NCI-H2196 (cell line): ENCODE measurements at regions not wholly inside any gene's neighbourhood (a gene's known extent, or its start where the extent isn't known, plus 50 kb on each side); places are given as distances from the start of the nearest gene placed in this dataset.
"Not testable (repeated sequence)": the region's sequence is repeated elsewhere in the genome, so short reads cannot be mapped to it uniquely, and the experiment has no call there.

Source experiments
- DNase-seq: peaks from one replicate; lab custom pipeline; 2025; ENCODE audit not compliant: unreplicated experiment; lab: John Stamatoyannopoulos, UW

GRCh38 chr7:9036080-9036479, 602.7 kb downstream of the NXPH1 start:
- DNase-seq, result no peak

GRCh38 chr7:9071160-9071762, 637.9 kb downstream of the NXPH1 start:
- DNase-seq, result no peak

- not testable (repeated sequence) for DNase-seq
Measured at GRCh38 chr7:9075774-9076173, 642.4 kb downstream of the NXPH1 start.

GRCh38 chr7:9082203-9082602, 648.8 kb downstream of the NXPH1 start:
- no peak for DNase-seq

- DNase-seq, result no peak
Measured at GRCh38 chr7:9083837-9084236, 650.4 kb downstream of the NXPH1 start.

- DNase-seq, result no peak
Measured at GRCh38 chr7:9091282-9091681, 657.9 kb downstream of the NXPH1 start.

- no peak for DNase-seq
Measured at GRCh38 chr7:9097565-9098060, 664.2 kb downstream of the NXPH1 start.

GRCh38 chr7:9100289-9100688, 666.9 kb downstream of the NXPH1 start:
- no peak for DNase-seq

- DNase-seq, result no peak
Measured at GRCh38 chr7:9102846-9103245, 669.4 kb downstream of the NXPH1 start.

- no peak for DNase-seq
Measured at GRCh38 chr7:9106747-9107146, 673.3 kb downstream of the NXPH1 start.

- no peak for DNase-seq
Measured at GRCh38 chr7:9120331-9120730, 686.9 kb downstream of the NXPH1 start.

GRCh38 chr7:9124320-9124719, 690.9 kb downstream of the NXPH1 start:
- DNase-seq, result no peak

GRCh38 chr7:9125246-9125645, 691.8 kb downstream of the NXPH1 start:
- DNase-seq, result no peak

GRCh38 chr7:9127901-9128300, 694.5 kb downstream of the NXPH1 start:
- no peak for DNase-seq

GRCh38 chr7:9148687-9149086, 715.3 kb downstream of the NXPH1 start:
- no peak for DNase-seq

GRCh38 chr7:9149499-9150082, 716.2 kb downstream of the NXPH1 start:
- no peak for DNase-seq

GRCh38 chr7:9163691-9164090, 730.3 kb downstream of the NXPH1 start:
- not testable (repeated sequence) for DNase-seq

- no peak for DNase-seq
Measured at GRCh38 chr7:9175871-9176270, 742.5 kb downstream of the NXPH1 start.

GRCh38 chr7:9181356-9181755, 747.9 kb downstream of the NXPH1 start:
- no peak for DNase-seq

- DNase-seq, result no peak
Measured at GRCh38 chr7:9186730-9187129, 753.3 kb downstream of the NXPH1 start.

- DNase-seq, result no peak
Measured at GRCh38 chr7:9189703-9190102, 756.3 kb downstream of the NXPH1 start.

GRCh38 chr7:9192969-9193368, 759.6 kb downstream of the NXPH1 start:
- no peak for DNase-seq

GRCh38 chr7:9200626-9201025, 767.2 kb downstream of the NXPH1 start:
- no peak for DNase-seq
